Ascending aorta (tissue), 2 donors: ENCODE measurements at regions not wholly inside any gene's neighbourhood (a gene's known extent, or its start where the extent isn't known, plus 50 kb on each side); places are given as distances from the start of the nearest gene placed in this dataset.
"Not testable (repeated sequence)": the region's sequence is repeated elsewhere in the genome, so short reads cannot be mapped to it uniquely, and the experiment has no call there.

Source experiments
- DNase-seq, 2 donors: peaks; one replicate each; pipeline ENCODE4 v3.0.0-alpha.2; 2019; ENCODE audit warnings: low spot score in 2 of 2
- H3K27ac ChIP-seq, 2 donors: fragments of 200-600 bp; sonication (generic); one replicate each; pipeline ENCODE4 v1.5.1; 2016 to 2017; ENCODE audit warnings: mild to moderate bottlenecking in 1 of 2
- H3K27me3 ChIP-seq: fragments of 200-600 bp; sonication (generic); one replicate; pipeline ENCODE4 v1.5.1; 2017
- H3K36me3 ChIP-seq, 2 donors: fragments of 200-600 bp; sonication (generic); one replicate each; pipeline ENCODE4 v1.5.1; 2016
- H3K4me1 ChIP-seq, 2 donors: fragments of 200-600 bp; sonication (generic); one replicate each; pipeline ENCODE4 v1.5.1; 2016 to 2017; ENCODE audit warnings: mild to moderate bottlenecking in 1 of 2
- H3K4me3 ChIP-seq, 2 donors: fragments of 200-600 bp; sonication (generic); one replicate each; pipeline ENCODE4 v1.5.1; 2016 to 2017; ENCODE audit warnings: mild to moderate bottlenecking in 1 of 2
- H3K9me3 ChIP-seq, 2 donors: fragments of 200-600 bp; sonication (generic); one replicate each; pipeline ENCODE4 v1.5.1; 2016
- intact Hi-C: fragments of 100-400 bp; cut with DNase I; formaldehyde crosslinking; loops from one replicate; pipeline ENCODE4 v1.15.1; 2023
- TF ChIP-seq, protein P1 (sequence below), 3 experiments: fragments of 200-600 bp in 2 of 3; fragments of 450-650 bp in 1 of 3; sonication (generic) in 2 of 3; IDR thresholded peaks; one replicate each; pipeline ENCODE4 v1.5.1; 2016 to 2019; ENCODE audit warnings: antibody characterized with exemption in 3 of 3, mild to moderate bottlenecking in 1 of 3, moderate library complexity in 1 of 3

DNA sequence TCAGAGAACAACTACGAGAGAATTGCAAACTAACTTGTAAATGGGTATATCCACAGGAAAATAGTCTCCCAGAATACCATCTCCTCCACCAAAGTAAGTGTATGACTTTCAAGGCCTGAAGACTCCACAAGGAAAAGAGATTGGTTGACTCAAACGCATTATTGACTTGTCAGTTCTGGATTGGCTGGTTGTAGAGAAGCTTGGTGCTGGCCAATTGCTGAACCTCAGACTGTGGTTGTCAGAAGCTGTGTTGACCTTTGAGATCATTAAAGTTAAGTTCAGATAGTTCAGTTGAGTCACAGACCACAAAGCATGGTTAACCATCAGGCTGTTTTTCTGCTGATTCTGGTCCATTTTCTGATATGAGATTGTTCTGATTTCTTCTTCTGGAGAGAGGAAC is 388.3 kb downstream of the BMP2 start:
- no peak for DNase-seq
- Histone ChIP-seq H3K36me3 (no peaks in the 10 kb centered on the region), H3K9me3 (no peaks in the 10 kb centered on the region), H3K27ac (no peak overlapping the region), H3K4me1 (no peaks in the 10 kb centered on the region), H3K4me3 (no peak overlapping the region), H3K27me3 (no peaks in the 10 kb centered on the region)
- intact Hi-C loops: no loop called here
- TF ChIP-seq, protein P1, sequence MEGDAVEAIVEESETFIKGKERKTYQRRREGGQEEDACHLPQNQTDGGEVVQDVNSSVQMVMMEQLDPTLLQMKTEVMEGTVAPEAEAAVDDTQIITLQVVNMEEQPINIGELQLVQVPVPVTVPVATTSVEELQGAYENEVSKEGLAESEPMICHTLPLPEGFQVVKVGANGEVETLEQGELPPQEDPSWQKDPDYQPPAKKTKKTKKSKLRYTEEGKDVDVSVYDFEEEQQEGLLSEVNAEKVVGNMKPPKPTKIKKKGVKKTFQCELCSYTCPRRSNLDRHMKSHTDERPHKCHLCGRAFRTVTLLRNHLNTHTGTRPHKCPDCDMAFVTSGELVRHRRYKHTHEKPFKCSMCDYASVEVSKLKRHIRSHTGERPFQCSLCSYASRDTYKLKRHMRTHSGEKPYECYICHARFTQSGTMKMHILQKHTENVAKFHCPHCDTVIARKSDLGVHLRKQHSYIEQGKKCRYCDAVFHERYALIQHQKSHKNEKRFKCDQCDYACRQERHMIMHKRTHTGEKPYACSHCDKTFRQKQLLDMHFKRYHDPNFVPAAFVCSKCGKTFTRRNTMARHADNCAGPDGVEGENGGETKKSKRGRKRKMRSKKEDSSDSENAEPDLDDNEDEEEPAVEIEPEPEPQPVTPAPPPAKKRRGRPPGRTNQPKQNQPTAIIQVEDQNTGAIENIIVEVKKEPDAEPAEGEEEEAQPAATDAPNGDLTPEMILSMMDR (IDR thresholded peaks at IDR 0.05): no peak

DNA sequence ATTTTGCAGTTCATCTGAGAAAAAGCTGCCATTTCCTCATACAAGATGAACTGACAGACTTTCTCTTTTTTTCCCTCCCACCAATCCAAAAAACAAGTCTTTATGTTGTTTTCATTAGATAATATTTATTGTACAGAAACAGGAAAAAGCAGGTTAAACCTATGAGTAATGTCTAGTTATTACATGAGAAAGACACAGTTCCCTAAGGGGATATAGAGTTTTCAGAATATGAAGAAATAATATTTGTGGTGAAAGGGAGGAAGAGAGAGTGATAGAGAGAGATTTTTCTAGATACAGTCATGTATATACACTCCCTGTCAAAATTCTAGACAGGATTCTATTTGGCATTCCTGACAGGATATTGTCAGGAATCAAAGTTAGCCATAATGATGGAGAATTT is 392.4 kb downstream of the BMP2 start:
- no peak for DNase-seq
- H3K36me3 ChIP-seq: no peaks in the 10 kb centered on the region
- no peaks in the 10 kb centered on the region for H3K9me3 ChIP-seq
- no peak overlapping the region for H3K27ac ChIP-seq
- H3K4me3 ChIP-seq: no peak overlapping the region
- no peaks in the 10 kb centered on the region for H3K4me1 ChIP-seq
- no peaks in the 10 kb centered on the region for H3K27me3 ChIP-seq
- intact Hi-C loops: no loop called here
- TF ChIP-seq, protein P1 (IDR thresholded peaks at IDR 0.05): no peak

DNA sequence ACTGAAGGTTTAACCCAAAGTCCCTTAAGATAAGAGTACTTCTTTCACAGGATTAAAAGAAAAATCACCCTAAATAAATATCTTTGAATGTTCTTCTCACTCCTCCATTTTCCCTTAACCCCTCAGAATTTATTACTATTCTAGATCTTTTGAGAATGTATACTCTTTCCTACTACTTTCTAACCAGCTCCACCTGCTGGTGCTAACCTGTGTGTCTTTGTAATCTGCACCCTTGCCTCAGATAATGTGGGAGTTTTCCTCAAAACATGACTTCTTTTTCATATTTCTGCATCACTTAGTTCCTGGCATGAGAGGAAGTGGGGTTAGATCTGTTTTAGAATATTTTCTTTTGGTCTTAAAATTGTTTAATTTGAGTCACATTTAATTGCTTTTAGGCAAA is 394.2 kb downstream of the BMP2 start:
- no peak for DNase-seq
- no peaks in the 10 kb centered on the region for H3K9me3 ChIP-seq
- no peaks in the 10 kb centered on the region for H3K4me1 ChIP-seq
- TF ChIP-seq, protein P1 (IDR thresholded peaks at IDR 0.05): no peak
- H3K27ac ChIP-seq: no peak overlapping the region
- H3K36me3 ChIP-seq: no peaks in the 10 kb centered on the region
- no peak overlapping the region for H3K4me3 ChIP-seq
- H3K27me3 ChIP-seq: no peaks in the 10 kb centered on the region
- intact Hi-C loops: no loop called here

DNA sequence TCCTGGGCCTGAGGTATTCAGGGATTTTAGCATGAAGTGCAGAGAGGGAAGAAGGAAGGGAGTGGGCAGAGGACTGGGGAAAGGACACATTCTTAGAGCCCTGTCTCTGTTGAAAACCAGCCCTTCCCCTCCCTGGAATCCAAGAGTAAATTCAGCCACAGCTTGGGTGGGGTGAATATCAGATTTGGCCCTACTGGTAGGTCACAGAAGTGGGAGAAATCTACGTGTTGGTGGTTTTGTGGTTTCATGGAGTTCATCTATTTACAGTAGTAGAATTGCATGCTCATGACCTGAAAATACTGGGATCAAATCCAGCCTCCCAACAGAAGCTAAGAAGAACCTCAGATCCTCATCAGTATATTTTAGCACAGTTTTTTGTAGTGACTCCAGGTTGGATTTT is 404.4 kb downstream of the BMP2 start:
- intact Hi-C loops: no loop called here
- Histone ChIP-seq H3K4me3 (no peak overlapping the region), H3K9me3 (no peaks in the 10 kb centered on the region), H3K4me1 (no peaks in the 10 kb centered on the region), H3K27me3 (no peaks in the 10 kb centered on the region), H3K27ac (no peak overlapping the region), H3K36me3 (no peaks in the 10 kb centered on the region)
- TF ChIP-seq, protein P1 (IDR thresholded peaks at IDR 0.05): no peak
- DNase-seq: no peak

DNA sequence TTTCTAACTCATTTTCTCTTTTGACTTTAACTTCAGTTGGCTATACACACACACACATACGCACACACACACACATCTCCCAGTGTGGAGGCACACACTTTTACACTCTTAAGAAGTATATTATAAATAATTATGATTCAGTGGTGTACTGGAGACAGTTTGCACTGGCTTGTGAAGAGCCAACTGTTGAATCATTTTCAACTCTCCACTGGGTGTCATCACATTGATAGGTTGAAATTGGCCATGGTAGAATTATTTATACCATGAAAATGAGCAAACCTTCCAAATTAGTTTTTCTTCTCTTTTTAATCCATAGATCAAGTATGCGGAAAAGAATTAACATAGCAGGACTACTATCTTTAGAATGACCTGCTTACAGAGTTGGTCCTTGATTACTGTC is 407.1 kb downstream of the BMP2 start:
- DNase-seq: no peak
- no peaks in the 10 kb centered on the region for H3K36me3 ChIP-seq
- no peaks in the 10 kb centered on the region for H3K9me3 ChIP-seq
- no peaks in the 10 kb centered on the region for H3K4me1 ChIP-seq
- H3K27me3 ChIP-seq: no peaks in the 10 kb centered on the region
- TF ChIP-seq, protein P1 (IDR thresholded peaks at IDR 0.05): no peak
- intact Hi-C loops: no loop called here
- no peak overlapping the region for H3K4me3 ChIP-seq
- H3K27ac ChIP-seq: no peak overlapping the region

DNA sequence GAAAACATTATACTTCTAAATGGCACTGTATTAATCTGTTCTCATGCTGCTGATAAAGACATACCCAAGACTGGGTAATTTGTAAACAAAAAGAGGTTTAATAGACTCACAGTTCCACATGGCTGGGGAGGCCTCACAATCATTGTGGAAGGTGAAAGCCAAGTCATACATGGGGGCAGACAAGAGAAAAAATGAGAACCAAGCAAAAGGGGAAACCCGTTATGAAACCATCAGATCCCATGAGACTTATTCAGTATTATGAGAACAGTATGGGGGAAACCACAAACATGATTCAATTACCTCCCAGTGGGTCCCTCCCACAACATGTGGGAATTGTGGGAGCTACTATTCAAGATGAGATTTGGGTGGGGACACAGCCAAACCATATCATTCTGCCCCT is 408.3 kb downstream of the BMP2 start:
- intact Hi-C loops, H3K9me3 ChIP-seq, H3K36me3 ChIP-seq, H3K4me3 ChIP-seq, H3K27ac ChIP-seq, DNase-seq, H3K4me1 ChIP-seq, H3K27me3 ChIP-seq: not testable (repeated sequence)
